Spleen (tissue), 11 donors: ENCODE measurements at regions not wholly inside any gene's neighbourhood (a gene's known extent, or its start where the extent isn't known, plus 50 kb on each side); places are given as distances from the start of the nearest gene placed in this dataset.

Experiments used
- DNase-seq: peaks from one replicate; pipeline ENCODE4 v3.0.0-alpha.2; 2020
- H3K27ac ChIP-seq, 8 donors: fragments of 200-600 bp; sonication (generic) in 7 of 8; 1 replicate in 4 of 8; 2 replicates in 4 of 8; pipeline versions ENCODE4 v1.5.0 to v1.8.0; 2016 to 2021; ENCODE audit warnings: inconsistent platforms in 4 of 8, mild to moderate bottlenecking in 4 of 8, moderate library complexity in 1 of 8
- H3K27me3 ChIP-seq, 7 donors: fragments of 200-600 bp; sonication (generic) in 6 of 7; replicated peaks in 1 of 7; 1 replicate in 4 of 7; 2 replicates in 3 of 7; pipeline versions ENCODE4 v1.5.0 to v1.8.0; 2016 to 2021; ENCODE audit warnings: inconsistent platforms in 3 of 7, mild to moderate bottlenecking in 1 of 7
- H3K36me3 ChIP-seq, 6 donors: fragments of 200-600 bp; sonication (generic) in 5 of 6; 1 replicate in 4 of 6; 2 replicates in 2 of 6; pipeline versions ENCODE4 v1.5.0 to v1.8.0; 2016 to 2021; ENCODE audit warnings: inconsistent platforms in 2 of 6
- H3K4me1 ChIP-seq, 6 donors: fragments of 200-600 bp; sonication (generic) in 5 of 6; 1 replicate in 3 of 6; 2 replicates in 3 of 6; pipeline versions ENCODE4 v1.5.0 to v1.8.0; 2016 to 2021; ENCODE audit warnings: inconsistent platforms in 3 of 6
- H3K4me3 ChIP-seq, 8 donors: fragments of 200-600 bp; sonication (generic) in 7 of 8; 1 replicate in 4 of 8; 2 replicates in 4 of 8; pipeline versions ENCODE4 v1.5.0 to v1.8.0; 2016 to 2021; ENCODE audit warnings: inconsistent platforms in 4 of 8, mild to moderate bottlenecking in 4 of 8, moderate library complexity in 2 of 8
- H3K9me3 ChIP-seq, 8 donors: fragments of 200-600 bp; sonication (generic) in 7 of 8; 1 replicate in 4 of 8; 2 replicates in 4 of 8; pipeline versions ENCODE4 v1.5.0 to v1.8.0; 2016 to 2021; ENCODE audit warnings: inconsistent platforms in 4 of 8
- POLR2A ChIP-seq, 3 donors: fragments of 450-650 bp; IDR thresholded peaks; one replicate each; pipeline ENCODE4 v1.5.1; 2017; ENCODE audit warnings: antibody characterized with exemption in 3 of 3, mild to moderate bottlenecking in 1 of 3
- POLR2AphosphoS5 ChIP-seq, 3 donors: sonication (generic); formaldehyde crosslinking; IDR thresholded peaks; one replicate each; pipeline ENCODE4 v1.5.1; 2017; ENCODE audit warnings: antibody characterized with exemption in 3 of 3
- WGBS, 5 donors: extraction: QIAGEN DNeasy Blood & Tissue Kit in 3 of 5; methylation state at CpG; one replicate each; pipeline versions ENCODE4 v1.1.5 to v1.1.7; 2013 to 2018; 5-methylcytosine and 5-hydroxymethylcytosine counted together
- intact Hi-C: fragments of 100-400 bp; cut with DNase I; formaldehyde crosslinking; loops from one replicate; pipeline ENCODE4 v1.15.0; 2023; ENCODE audit warnings: low total_unique reads
- TF ChIP-seq, protein P1 (sequence below), 11 experiments: fragments of 200-600 bp in 7 of 11; fragments of 450-650 bp in 4 of 11; sonication (generic) in 4 of 11; IDR thresholded peaks in 8 of 11; conservative IDR thresholded peaks in 3 of 11; 1 replicate in 7 of 11; 2 replicates in 4 of 11; pipeline versions ENCODE4 v1.4.0 to v1.8.0; 2016 to 2021; ENCODE audit warnings: antibody characterized with exemption in 11 of 11, inconsistent platforms in 4 of 11, mild to moderate bottlenecking in 1 of 11
- donor health status: healthy with polysubstance abuse.
- donor health status: DM: no; HTN: no; CAD: no; lungs with moderate emphysema.
- donor health status: DM: no; HTN: no; CAD: no.
- donor health status: Bipolar disorder and iron deficiency.
- donor health status: healthy.
- donor health status: DM: no; HTN: no; CAD: no.
- donor health status: DM: yes; HTN: yes; CAD: no.

DNA sequence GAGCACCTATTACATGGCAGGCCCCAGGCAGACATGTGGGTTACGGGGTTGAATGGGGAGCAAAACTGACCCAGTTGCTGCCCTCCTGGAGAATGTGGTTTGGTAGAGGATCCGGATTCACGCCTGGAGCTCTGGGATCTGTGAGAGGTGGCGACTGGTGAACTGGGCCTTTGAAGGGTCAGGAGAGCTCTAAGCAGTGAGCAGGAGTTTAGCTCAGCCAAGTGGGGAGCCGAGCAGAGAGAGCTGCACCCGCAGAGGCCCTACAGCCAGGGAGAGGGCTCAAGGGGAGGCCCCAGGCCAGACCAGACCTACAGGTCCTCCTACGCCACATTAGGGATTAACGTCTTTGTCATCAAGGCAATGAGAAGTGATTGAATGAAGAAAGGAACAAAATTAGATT is 179.8 kb upstream of the TLE3 start:
- intact Hi-C loops: no loop called here
- Histone ChIP-seq H3K4me1 (peaks cover 0 to 19% (median 4%) of the 10 kb centered on the region in 6 donors), H3K9me3 (no peaks in the 10 kb centered on the region), H3K4me3 (no peak overlapping the region), H3K36me3 (no peaks in the 10 kb centered on the region), H3K27ac (no peak overlapping the region), H3K27me3 (peaks cover 0 to 29% (median 0%) of the 10 kb centered on the region in 7 donors)
- TF ChIP-seq POLR2A (IDR thresholded peaks at IDR 0.05): no peak
- no peak for TF ChIP-seq POLR2AphosphoS5 (IDR thresholded peaks at IDR 0.05)
- TF ChIP-seq, protein P1, sequence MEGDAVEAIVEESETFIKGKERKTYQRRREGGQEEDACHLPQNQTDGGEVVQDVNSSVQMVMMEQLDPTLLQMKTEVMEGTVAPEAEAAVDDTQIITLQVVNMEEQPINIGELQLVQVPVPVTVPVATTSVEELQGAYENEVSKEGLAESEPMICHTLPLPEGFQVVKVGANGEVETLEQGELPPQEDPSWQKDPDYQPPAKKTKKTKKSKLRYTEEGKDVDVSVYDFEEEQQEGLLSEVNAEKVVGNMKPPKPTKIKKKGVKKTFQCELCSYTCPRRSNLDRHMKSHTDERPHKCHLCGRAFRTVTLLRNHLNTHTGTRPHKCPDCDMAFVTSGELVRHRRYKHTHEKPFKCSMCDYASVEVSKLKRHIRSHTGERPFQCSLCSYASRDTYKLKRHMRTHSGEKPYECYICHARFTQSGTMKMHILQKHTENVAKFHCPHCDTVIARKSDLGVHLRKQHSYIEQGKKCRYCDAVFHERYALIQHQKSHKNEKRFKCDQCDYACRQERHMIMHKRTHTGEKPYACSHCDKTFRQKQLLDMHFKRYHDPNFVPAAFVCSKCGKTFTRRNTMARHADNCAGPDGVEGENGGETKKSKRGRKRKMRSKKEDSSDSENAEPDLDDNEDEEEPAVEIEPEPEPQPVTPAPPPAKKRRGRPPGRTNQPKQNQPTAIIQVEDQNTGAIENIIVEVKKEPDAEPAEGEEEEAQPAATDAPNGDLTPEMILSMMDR (IDR thresholded peaks at IDR 0.05 in 8 of 11, conservative IDR thresholded peaks at IDR 0.05 in 3 of 11): no peak
- no peak for DNase-seq
- 92 to 99% (median 93%) methylated on average over 8 of the region's 8 CpGs for WGBS, 5 donors

GRCh38 chr15:70276401-70276800 is 178.7 kb upstream of the TLE3 start:
- no peak overlapping the region for H3K4me3 ChIP-seq
- H3K27ac ChIP-seq: no peak overlapping the region
- intact Hi-C loops: no loop called here

GRCh38 chr15:70275461-70276138 is 177.9 kb upstream of the TLE3 start:
- Histone ChIP-seq H3K9me3 (no peaks in the 10 kb centered on the region), H3K27ac (no peak overlapping the region), H3K4me3 (no peak overlapping the region), H3K27me3 (peaks cover 0 to 44% (median 0%) of the 10 kb centered on the region in 7 donors), H3K36me3 (no peaks in the 10 kb centered on the region), H3K4me1 (peaks cover 4 to 13% (median 9%) of the 10 kb centered on the region in 6 donors)
- 84 to 92% (median 90%) methylated on average over 8 of the region's 8 CpGs for WGBS, 5 donors
- TF ChIP-seq POLR2AphosphoS5 (IDR thresholded peaks at IDR 0.05): no peak
- no peak for TF ChIP-seq POLR2A (IDR thresholded peaks at IDR 0.05)
- TF ChIP-seq, protein P1 (IDR thresholded peaks at IDR 0.05 in 8 of 11, conservative IDR thresholded peaks at IDR 0.05 in 3 of 11): no peak
- intact Hi-C loops: no loop called here
- peak; percentile 39 for DNase-seq

More at GRCh38 chr15:70276401-70276800, 178.7 kb upstream of the TLE3 start:
- DNase-seq: no peak
- Histone ChIP-seq H3K27me3 (peaks cover 0 to 36% (median 0%) of the 10 kb centered on the region in 7 donors), H3K9me3 (no peaks in the 10 kb centered on the region), H3K36me3 (no peaks in the 10 kb centered on the region), H3K4me1 (peaks cover 0 to 13% (median 1%) of the 10 kb centered on the region in 6 donors)
- TF ChIP-seq POLR2AphosphoS5 (IDR thresholded peaks at IDR 0.05) (no peak), POLR2A (IDR thresholded peaks at IDR 0.05) (no peak)
- TF ChIP-seq, protein P1 (IDR thresholded peaks at IDR 0.05 in 8 of 11, conservative IDR thresholded peaks at IDR 0.05 in 3 of 11): no peak
- 92 to 95% (median 92%) methylated on average over 3 of the region's 3 CpGs for WGBS, 5 donors

DNA sequence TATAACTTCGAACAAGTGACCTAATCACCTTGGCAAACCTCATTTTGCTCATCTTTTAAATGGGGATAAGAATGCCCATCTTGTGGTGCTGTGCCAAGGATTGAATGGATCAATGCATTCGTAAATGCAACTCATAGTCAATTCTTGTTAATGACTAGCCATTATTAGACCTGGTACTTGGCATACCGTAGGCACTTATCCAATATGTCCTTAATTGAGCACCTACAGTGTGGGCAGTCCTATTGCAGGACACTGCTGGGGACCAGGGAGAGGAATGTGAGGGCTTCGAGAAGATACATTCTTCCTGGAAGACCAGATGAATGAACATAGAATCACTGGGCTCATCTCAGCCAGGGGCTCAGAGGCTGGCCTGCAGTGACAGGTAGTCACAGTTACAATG is 177.2 kb upstream of the TLE3 start:
- intact Hi-C loops: no loop called here

More for the DNA sequence above, 177.2 kb upstream of the TLE3 start:
- H3K9me3 ChIP-seq: no peaks in the 10 kb centered on the region
- H3K36me3 ChIP-seq: no peaks in the 10 kb centered on the region
- H3K4me1 ChIP-seq: peaks cover 10 to 20% (median 16%) of the 10 kb centered on the region in 6 donors
- H3K27me3 ChIP-seq: peaks cover 0 to 49% (median 0%) of the 10 kb centered on the region in 7 donors
- whole genome bisulfite sequencing, 5 donors: 69 to 95% (median 84%) methylated on average over 4 of the region's 4 CpGs
- no peak for TF ChIP-seq POLR2A (IDR thresholded peaks at IDR 0.05)
- DNase-seq: no peak
- H3K4me3 ChIP-seq: no peak overlapping the region
- H3K27ac ChIP-seq: no peak overlapping the region
